A549 (cell line): ENCODE measurements at regions not wholly inside any gene's neighbourhood (a gene's known extent, or its start where the extent isn't known, plus 50 kb on each side); places are given as distances from the start of the nearest gene placed in this dataset.

Source experiments
- BHLHE40 ChIP-seq: IDR thresholded peaks from 2 replicates; pipeline ENCODE4 v1.6.1; 2012; ENCODE audit warnings: low read depth, low read length, inconsistent platforms
- JUNB ChIP-seq: fragments of >200 bp; sonication (Bioruptor Twin); formaldehyde crosslinking; IDR thresholded peaks from 2 replicates; pipeline ENCODE4 v1.6.1; 2016
- MAFK ChIP-seq: fragments of 450-650 bp; IDR thresholded peaks from 2 replicates; pipeline ENCODE4 v1.6.1; 2014; ENCODE audit not compliant: partially characterized antibody
- MAZ ChIP-seq: fragments of 150-350 bp; IDR thresholded peaks from 2 replicates; pipeline ENCODE4 v1.6.1; 2014; ENCODE audit warnings: antibody characterized with exemption, low read depth, low read length, borderline replicate concordance
- RFX5 ChIP-seq: fragments of 450-650 bp; IDR thresholded peaks from 2 replicates; pipeline ENCODE4 v1.7.1; 2014; ENCODE audit warnings: antibody characterized with exemption, mild to moderate bottlenecking, moderate library complexity
- TF ChIP-seq, protein P1 (sequence below): fragments of >200 bp; sonication (Bioruptor Twin); formaldehyde crosslinking; IDR thresholded peaks from 3 replicates; pipeline ENCODE4 v1.5.1; 2016

DNA sequence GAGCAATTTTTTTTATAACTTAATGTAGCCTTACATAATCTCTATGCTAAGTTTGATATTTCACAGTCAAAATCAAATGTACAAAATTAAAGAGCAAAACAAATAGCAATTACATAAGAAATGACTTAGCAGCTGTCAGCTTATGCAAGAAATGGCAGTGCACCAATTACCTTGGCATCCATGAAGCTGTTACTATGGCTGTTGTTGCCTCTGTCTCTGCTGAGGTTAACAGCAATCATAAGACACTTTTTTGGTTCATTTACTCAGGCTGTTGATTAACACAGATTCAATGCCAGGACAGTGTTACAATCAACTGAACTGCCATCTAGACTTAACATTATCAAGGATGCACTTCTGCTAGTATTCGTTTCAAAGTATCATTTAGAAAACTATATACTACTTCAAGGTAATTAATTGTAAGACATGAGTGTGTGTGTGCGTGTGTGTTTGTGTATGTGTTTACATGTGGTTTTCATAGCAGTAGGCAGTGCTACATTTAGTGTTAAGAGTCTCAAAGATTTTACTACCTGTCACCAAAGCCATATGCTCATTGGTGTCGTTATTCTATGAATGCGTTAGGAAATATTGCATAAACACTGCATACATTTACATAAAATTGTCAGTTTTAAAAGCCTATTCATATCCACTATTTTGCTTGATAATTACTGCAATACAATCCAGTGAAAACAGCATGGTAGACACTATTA lies 1084.2 kb upstream of the COX7C start:
- TF ChIP-seq RFX5 (no peak), JUNB (no peak), MAFK (no peak), BHLHE40 (no peak), MAZ (no peak)
- TF ChIP-seq, protein P1, sequence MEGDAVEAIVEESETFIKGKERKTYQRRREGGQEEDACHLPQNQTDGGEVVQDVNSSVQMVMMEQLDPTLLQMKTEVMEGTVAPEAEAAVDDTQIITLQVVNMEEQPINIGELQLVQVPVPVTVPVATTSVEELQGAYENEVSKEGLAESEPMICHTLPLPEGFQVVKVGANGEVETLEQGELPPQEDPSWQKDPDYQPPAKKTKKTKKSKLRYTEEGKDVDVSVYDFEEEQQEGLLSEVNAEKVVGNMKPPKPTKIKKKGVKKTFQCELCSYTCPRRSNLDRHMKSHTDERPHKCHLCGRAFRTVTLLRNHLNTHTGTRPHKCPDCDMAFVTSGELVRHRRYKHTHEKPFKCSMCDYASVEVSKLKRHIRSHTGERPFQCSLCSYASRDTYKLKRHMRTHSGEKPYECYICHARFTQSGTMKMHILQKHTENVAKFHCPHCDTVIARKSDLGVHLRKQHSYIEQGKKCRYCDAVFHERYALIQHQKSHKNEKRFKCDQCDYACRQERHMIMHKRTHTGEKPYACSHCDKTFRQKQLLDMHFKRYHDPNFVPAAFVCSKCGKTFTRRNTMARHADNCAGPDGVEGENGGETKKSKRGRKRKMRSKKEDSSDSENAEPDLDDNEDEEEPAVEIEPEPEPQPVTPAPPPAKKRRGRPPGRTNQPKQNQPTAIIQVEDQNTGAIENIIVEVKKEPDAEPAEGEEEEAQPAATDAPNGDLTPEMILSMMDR, result no peak
